K562 (cell line): ENCODE measurements at regions not wholly inside any gene's neighbourhood (a gene's known extent, or its start where the extent isn't known, plus 50 kb on each side); places are given as distances from the start of the nearest gene placed in this dataset.

Experiments used
- ATAC-seq: fragments of 200-7000 bp; cut with Tn5 transposase; 3 replicates; pipeline ENCODE4 v1.9.1; 2020; ENCODE audit warnings: moderate library complexity
- BruUV-seq: library from RNA; stranded (reverse); fragments of 400-500 nt; replicated peaks from 2 replicates; lab custom pipeline; 2021; lab: Mats Ljungman, UMichigan
- CTCF ChIA-PET: fragments of 300-600 bp; formaldehyde crosslinking; extraction: SDS; loops from one replicate; lab custom pipeline; 2021; ENCODE audit warnings: low intra/inter-chr PET ratio; lab: Yijun Ruan, JAX
- POLR2A ChIA-PET: fragments of 300-600, 350-650 bp; sonication (Branson Sonifier 250); formaldehyde crosslinking; extraction: SDS; loops from one replicate; lab custom pipeline; 2021; ENCODE audit warnings: antibody characterized with exemption, inconsistent platforms; lab: Yijun Ruan, JAX
- DNase-seq, 4 experiments: peaks; one replicate each; pipeline versions ENCODE4 v3.0.0 to v3.0.0-alpha.2; 2011 to 2018; ENCODE audit warnings: low spot score in 3 of 4, mixed read lengths in 3 of 4; ENCODE audit errors: extremely low read depth in 1 of 4
- FAIRE-seq: peaks from 2 replicates; lab custom pipeline; 2011; peaks lifted over from hg19 to GRCh38; lab: Jason Lieb, UNC
- H2AFZ ChIP-seq: 2 replicates; pipeline ENCODE4 v1.6.0; 2011; ENCODE audit warnings: low read depth, low read length, control low read depth, inconsistent platforms
- H3K27ac ChIP-seq: fragments of 200-600 bp; 3 replicates; pipeline ENCODE4 v1.8.0; 2011; ENCODE audit warnings: low read depth, mild to moderate bottlenecking, control low read depth, inconsistent platforms, low read length, moderate library complexity, mixed read lengths; ENCODE audit errors: extremely low read depth
- H3K27me3 ChIP-seq, 2 experiments: fragments of 300-600 bp in 1 of 2; 2 replicates in 1 of 2; 3 replicates in 1 of 2; pipeline versions ENCODE4 v1.6.0 to v1.8.0; 2011; ENCODE audit warnings: inconsistent platforms in 2 of 2, low read length in 2 of 2, mild to moderate bottlenecking in 1 of 2, mixed read lengths in 1 of 2, moderate library complexity in 1 of 2; ENCODE audit not compliant: control insufficient read depth in 2 of 2, insufficient read depth in 2 of 2
- H3K36me3 ChIP-seq: fragments of 300-600 bp; 3 replicates; pipeline ENCODE4 v1.8.0; 2011; ENCODE audit warnings: mild to moderate bottlenecking, low read length, inconsistent platforms; ENCODE audit not compliant: control insufficient read depth, insufficient read depth
- H3K4me1 ChIP-seq, 2 experiments: fragments of 200-600 bp in 1 of 2; replicated peaks in 1 of 2; 2 replicates in 1 of 2; 3 replicates in 1 of 2; pipeline versions ENCODE4 v1.5.1 to v1.8.0; 2011; ENCODE audit warnings: inconsistent platforms in 2 of 2, low read length in 2 of 2, mild to moderate bottlenecking in 1 of 2, mixed read lengths in 1 of 2, moderate library complexity in 1 of 2; ENCODE audit not compliant: control insufficient read depth in 2 of 2, insufficient read depth in 2 of 2
- H3K4me2 ChIP-seq: 2 replicates; pipeline ENCODE4 v1.6.1; 2011; ENCODE audit warnings: low read length, control low read depth, inconsistent platforms, mixed read lengths; ENCODE audit not compliant: insufficient read depth
- H3K4me3 ChIP-seq: fragments of 200-600 bp; sonication (generic), shearing (Covaris generic); 2 replicates; pipeline ENCODE4 v1.5.1; 2016; ENCODE audit warnings: control low read depth, inconsistent platforms
- H3K79me2 ChIP-seq: fragments of 200-600 bp; 3 replicates; pipeline ENCODE4 v1.8.0; 2011; ENCODE audit warnings: low read length, inconsistent platforms; ENCODE audit not compliant: control insufficient read depth, insufficient read depth
- H3K9ac ChIP-seq, 2 experiments: 2 replicates each; pipeline versions ENCODE4 v1.6.0 to v1.6.1; 2011; ENCODE audit warnings: low read depth in 2 of 2, low read length in 2 of 2, control low read depth in 1 of 2, inconsistent platforms in 1 of 2, mild to moderate bottlenecking in 1 of 2, mixed read lengths in 1 of 2; ENCODE audit not compliant: insufficient read depth in 1 of 2
- H3K9me1 ChIP-seq: one replicate; pipeline ENCODE4 v1.6.0; 2011; ENCODE audit warnings: inconsistent platforms, mild to moderate bottlenecking, low read length, moderate library complexity; ENCODE audit not compliant: control insufficient read depth, insufficient read depth
- H3K9me3 ChIP-seq: replicated peaks from 2 replicates; pipeline ENCODE4 v1.5.1; 2011; ENCODE audit warnings: low read depth, low read length, inconsistent platforms; ENCODE audit not compliant: control insufficient read depth, insufficient read depth
- H4K20me1 ChIP-seq: replicated peaks from 2 replicates; pipeline ENCODE4 v1.6.1; 2011; ENCODE audit warnings: low read length, inconsistent platforms, mixed read lengths; ENCODE audit not compliant: control insufficient read depth, insufficient read depth
- ADNP ChIP-seq: fragments of 200-800 bp; sonication (Bioruptor generic); IDR thresholded peaks from 2 replicates; pipeline ENCODE4 v1.6.1; 2016; ENCODE audit warnings: missing genetic modification characterization, missing compliant biosample characterization
- CBX2 ChIP-seq: fragments of 200-600 bp; sonication (generic); IDR thresholded peaks from one replicate; pipeline ENCODE4 v1.6.1; 2012; ENCODE audit warnings: mild to moderate bottlenecking, low read length, inconsistent platforms; ENCODE audit not compliant: insufficient read depth, poor library complexity, severe bottlenecking
- CBX5 ChIP-seq: IDR thresholded peaks from 2 replicates; pipeline ENCODE4 v1.6.1; 2014; ENCODE audit warnings: low read depth, borderline replicate concordance
- E2F5 ChIP-seq: sonication (generic); formaldehyde crosslinking; IDR thresholded peaks from 2 replicates; pipeline ENCODE4 v1.8.0; 2022; ENCODE audit warnings: mild to moderate bottlenecking, missing genetic modification reagents
- ETV1 ChIP-seq: fragments of 450-650 bp; conservative IDR thresholded peaks from 2 replicates; pipeline ENCODE4 v1.6.1; 2016; ENCODE audit warnings: missing genetic modification characterization, control low read depth, low read depth, missing compliant biosample characterization
- KLF16 ChIP-seq: IDR thresholded peaks from 2 replicates; pipeline ENCODE4 v1.6.1; 2016; ENCODE audit warnings: antibody characterized with exemption
- LARP7 ChIP-seq: fragments of 450-650 bp; IDR thresholded peaks from 2 replicates; pipeline ENCODE4 v1.6.1; 2016
- PHF20 ChIP-seq: fragments of 450-650 bp; IDR thresholded peaks from 2 replicates; pipeline ENCODE4 v1.6.1; 2018; ENCODE audit not compliant: partially characterized antibody
- PRDM10 ChIP-seq: fragments of 450-650 bp; IDR thresholded peaks from 2 replicates; pipeline ENCODE4 v1.6.1; 2018; ENCODE audit not compliant: partially characterized antibody
- ZBTB1 ChIP-seq: sonication (generic); formaldehyde crosslinking; IDR thresholded peaks from 2 replicates; pipeline ENCODE4 v1.8.1; 2023; ENCODE audit warnings: missing genetic modification reagents, low read depth, mild to moderate bottlenecking, borderline replicate concordance
- ZEB2 ChIP-seq: fragments of 450-650 bp; IDR thresholded peaks from 2 replicates; pipeline ENCODE4 v1.6.1; 2016
- ZFP36 ChIP-seq: fragments of 150-350 bp; IDR thresholded peaks from 2 replicates; pipeline ENCODE4 v1.6.1; 2018; ENCODE audit warnings: low read length, low read depth; ENCODE audit not compliant: partially characterized antibody
- ZFX ChIP-seq: sonication (generic); formaldehyde crosslinking; IDR thresholded peaks from 2 replicates; pipeline ENCODE4 v1.8.0; 2022; ENCODE audit warnings: mild to moderate bottlenecking, missing genetic modification reagents, moderate library complexity
- ZNF165 ChIP-seq: fragments of 250-450 bp; sonication (Bioruptor Pico); IDR thresholded peaks from 2 replicates; pipeline ENCODE4 v1.4.0; 2020; ENCODE audit warnings: borderline replicate concordance
- ZNF239 ChIP-seq: fragments of 250-450 bp; sonication (Bioruptor Pico); IDR thresholded peaks from 2 replicates; pipeline ENCODE4 v1.4.0; 2020; ENCODE audit warnings: mild to moderate bottlenecking
- ZNF696 ChIP-seq: fragments of 250-450 bp; sonication (Bioruptor Pico); conservative IDR thresholded peaks from 2 replicates; pipeline ENCODE4 v1.4.0; 2020; ENCODE audit warnings: mild to moderate bottlenecking, moderate library complexity
- ZSCAN29 ChIP-seq: fragments of 450-650 bp; IDR thresholded peaks from 2 replicates; pipeline ENCODE4 v1.6.1; 2017
- WGBS: fragments of 100-300 bp; shearing (Covaris generic); methylation state at CpG from one replicate; pipeline ENCODE4 v1.1.6; 2016; ENCODE audit warnings: low coverage, mixed read lengths; ENCODE audit not compliant: insufficient coverage; ENCODE audit errors: missing lambda C conversion rate; 5-methylcytosine and 5-hydroxymethylcytosine counted together
- in situ Hi-C: fragments of 300-500 bp; cut with MboI; formaldehyde crosslinking; loops from 4 replicates; pipeline ENCODE4 v1.15.0; 2018; ENCODE audit warnings: inconsistent platforms, mixed read lengths
- intact Hi-C: fragments of 100-400 bp; cut with micrococcal nuclease; formaldehyde crosslinking; loops from 2 replicates; pipeline ENCODE4 v1.14.2; 2022

- Histone ChIP-seq H3K4me1 (no peaks in the 10 kb centered on the region), H3K79me2 (no peaks in the 10 kb centered on the region), H3K4me3 (no peak overlapping the region), H3K9me3 (no peaks in the 10 kb centered on the region), H4K20me1 (no peaks in the 10 kb centered on the region), H3K27ac (no peak overlapping the region), H3K9ac (no peak overlapping the region), H3K4me2 (no peak overlapping the region), H3K36me3 (no peaks in the 10 kb centered on the region), H3K9me1 (no peaks in the 10 kb centered on the region), H3K27me3 (no peaks in the 10 kb centered on the region), H2AFZ (no peak overlapping the region)
- FAIRE-seq (no peak), ATAC-seq (no peak), DNase-seq (no peak)
- 0% methylated on average over 6 of the region's 6 CpGs for WGBS
- TF ChIP-seq ZSCAN29 = no peak
- TF ChIP-seq ADNP (tag) = no peak
- no peak for TF ChIP-seq ZNF165 (CRISPR knock-in tag)
- TF ChIP-seq KLF16 = no peak
- TF ChIP-seq PHF20 = no peak
- no peak for TF ChIP-seq ZFX (CRISPR knock-in tag)
- TF ChIP-seq ZBTB1 (CRISPR knock-in tag) = no peak
- TF ChIP-seq E2F5 (CRISPR knock-in tag) = no peak
- no peak for TF ChIP-seq ZNF696
- TF ChIP-seq ETV1 = no peak
- no peak for TF ChIP-seq PRDM10
- TF ChIP-seq ZNF239 (CRISPR knock-in tag) = no peak
- TF ChIP-seq ZFP36 = no peak
- no peak for TF ChIP-seq ZEB2
- TF ChIP-seq CBX2 = no peak
- no peak for TF ChIP-seq CBX5
- TF ChIP-seq LARP7 = no peak
- in situ Hi-C loops = no loop called here
- BruUV-seq = no TSS peak
- intact Hi-C loops = no loop called here
- ChIA-PET POLR2A (no interaction called here), CTCF (no interaction called here)
Measured at GRCh38 chr2:52402128-52402527, 1365.5 kb upstream of the CHAC2 start.
